ENCODE measurements at regions not wholly inside any gene's neighbourhood (a gene's known extent, or its start where the extent isn't known, plus 50 kb on each side); places are given as distances from the start of the nearest gene placed in this dataset.

- DNase-seq (ENCODE audit: low read depth): no peak
These were observed 277.1 kb downstream of the XXYLT1 start for GRCh38 chr3:194993896-194994295.

GRCh38 chr3:194994551-194994981 lies 276.4 kb downstream of the XXYLT1 start:
- DNase-seq (ENCODE audit: low read depth): no peak

GRCh38 chr3:194995334-194995733 lies 275.6 kb downstream of the XXYLT1 start:
- no peak for DNase-seq (ENCODE audit: low read depth)

- DNase-seq (ENCODE audit: low read depth): no peak
These were observed 275.0 kb downstream of the XXYLT1 start for GRCh38 chr3:194995922-194996321.

- no peak for DNase-seq (ENCODE audit: low read depth)
These were observed 274.2 kb downstream of the XXYLT1 start for GRCh38 chr3:194996746-194997145.

GRCh38 chr3:194998417-194998816 lies 272.5 kb downstream of the XXYLT1 start:
- DNase-seq (ENCODE audit: low read depth): no peak

GRCh38 chr3:194998948-194999347 lies 272.0 kb downstream of the XXYLT1 start:
- DNase-seq (ENCODE audit: low read depth): no peak

GRCh38 chr3:194999491-194999890 lies 271.5 kb downstream of the XXYLT1 start:
- no peak for DNase-seq (ENCODE audit: low read depth)

GRCh38 chr3:195001261-195001660 lies 269.7 kb downstream of the XXYLT1 start:
- DNase-seq (ENCODE audit: low read depth): no peak

- peak; percentile 41 for DNase-seq (ENCODE audit: low read depth)
These were observed 268.7 kb downstream of the XXYLT1 start for GRCh38 chr3:195001961-195002861.

- no peak for DNase-seq (ENCODE audit: low read depth)
These were observed 267.7 kb downstream of the XXYLT1 start for GRCh38 chr3:195003006-195003892.

- no peak for DNase-seq (ENCODE audit: low read depth)
These were observed 267.1 kb downstream of the XXYLT1 start for GRCh38 chr3:195003893-195004289.

GRCh38 chr3:195004512-195005250 lies 266.3 kb downstream of the XXYLT1 start:
- DNase-seq (ENCODE audit: low read depth): no peak

GRCh38 chr3:195005251-195005620 lies 265.7 kb downstream of the XXYLT1 start:
- no peak for DNase-seq (ENCODE audit: low read depth)

GRCh38 chr3:195005759-195006510 lies 265.0 kb downstream of the XXYLT1 start:
- no peak for DNase-seq (ENCODE audit: low read depth)

GRCh38 chr3:195007151-195007550 lies 263.8 kb downstream of the XXYLT1 start:
- no peak for DNase-seq (ENCODE audit: low read depth)

- DNase-seq (ENCODE audit: low read depth): peak; percentile 29
These were observed 263.2 kb downstream of the XXYLT1 start for GRCh38 chr3:195007766-195008165.

- DNase-seq (ENCODE audit: low read depth): no peak
These were observed 262.1 kb downstream of the XXYLT1 start for GRCh38 chr3:195008816-195009215.

- no peak for DNase-seq (ENCODE audit: low read depth)
These were observed 261.3 kb downstream of the XXYLT1 start for GRCh38 chr3:195009616-195010015.

GRCh38 chr3:195010551-195011100 lies 260.3 kb downstream of the XXYLT1 start:
- no peak for DNase-seq (ENCODE audit: low read depth)
